Vagina (tissue), 2 donors: ENCODE measurements at regions not wholly inside any gene's neighbourhood (a gene's known extent, or its start where the extent isn't known, plus 50 kb on each side); places are given as distances from the start of the nearest gene placed in this dataset.

Experiments
- POLR2A ChIP-seq, 2 donors: fragments of 450-650 bp; IDR thresholded peaks; one replicate each; pipeline ENCODE4 v1.6.1; 2017; ENCODE audit warnings: antibody characterized with exemption in 2 of 2, mild to moderate bottlenecking in 2 of 2, moderate library complexity in 2 of 2
- POLR2AphosphoS5 ChIP-seq, 2 donors: sonication (generic); formaldehyde crosslinking; IDR thresholded peaks; one replicate each; pipeline ENCODE4 v1.9.0; 2017; ENCODE audit warnings: antibody characterized with exemption in 2 of 2, mild to moderate bottlenecking in 2 of 2, low read depth in 1 of 2; ENCODE audit not compliant: insufficient read depth in 1 of 2
- TF ChIP-seq, protein P1 (sequence below), 3 experiments: fragments of 450-650 bp in 2 of 3; fragments of 200-600 bp in 1 of 3; sonication (generic) in 1 of 3; IDR thresholded peaks; one replicate each; pipeline ENCODE4 v1.5.1; 2017 to 2019; ENCODE audit warnings: antibody characterized with exemption in 3 of 3, mild to moderate bottlenecking in 2 of 3, moderate library complexity in 2 of 3

DNA sequence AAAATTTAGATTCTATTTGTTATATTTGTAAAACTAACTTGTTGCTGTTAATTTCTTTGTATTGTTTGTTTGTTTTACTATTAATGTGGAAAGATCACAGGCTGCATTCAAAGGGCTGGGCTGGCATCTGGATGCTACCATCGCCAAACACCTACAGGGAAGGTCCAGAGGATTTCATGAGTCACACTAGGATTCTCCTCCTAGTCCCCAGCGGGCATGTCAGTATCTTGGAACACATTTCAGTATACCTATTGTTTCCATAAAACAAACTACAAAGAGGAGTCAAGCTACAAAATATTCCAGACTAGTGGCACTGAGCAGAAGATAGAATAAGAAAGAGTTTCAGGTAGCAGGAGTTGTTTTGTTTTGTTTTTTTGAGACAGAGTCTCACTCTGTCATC is 55.3 kb downstream of the NOG start:
- TF ChIP-seq, protein P1, sequence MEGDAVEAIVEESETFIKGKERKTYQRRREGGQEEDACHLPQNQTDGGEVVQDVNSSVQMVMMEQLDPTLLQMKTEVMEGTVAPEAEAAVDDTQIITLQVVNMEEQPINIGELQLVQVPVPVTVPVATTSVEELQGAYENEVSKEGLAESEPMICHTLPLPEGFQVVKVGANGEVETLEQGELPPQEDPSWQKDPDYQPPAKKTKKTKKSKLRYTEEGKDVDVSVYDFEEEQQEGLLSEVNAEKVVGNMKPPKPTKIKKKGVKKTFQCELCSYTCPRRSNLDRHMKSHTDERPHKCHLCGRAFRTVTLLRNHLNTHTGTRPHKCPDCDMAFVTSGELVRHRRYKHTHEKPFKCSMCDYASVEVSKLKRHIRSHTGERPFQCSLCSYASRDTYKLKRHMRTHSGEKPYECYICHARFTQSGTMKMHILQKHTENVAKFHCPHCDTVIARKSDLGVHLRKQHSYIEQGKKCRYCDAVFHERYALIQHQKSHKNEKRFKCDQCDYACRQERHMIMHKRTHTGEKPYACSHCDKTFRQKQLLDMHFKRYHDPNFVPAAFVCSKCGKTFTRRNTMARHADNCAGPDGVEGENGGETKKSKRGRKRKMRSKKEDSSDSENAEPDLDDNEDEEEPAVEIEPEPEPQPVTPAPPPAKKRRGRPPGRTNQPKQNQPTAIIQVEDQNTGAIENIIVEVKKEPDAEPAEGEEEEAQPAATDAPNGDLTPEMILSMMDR (IDR thresholded peaks at IDR 0.05), result no peak
- TF ChIP-seq POLR2A (IDR thresholded peaks at IDR 0.05), result no peak
- TF ChIP-seq POLR2AphosphoS5 (IDR thresholded peaks at IDR 0.05; ENCODE audit: insufficient read depth in 1 of 2, low read depth in 1 of 2), result no peak
